GM12872 (cell line): ENCODE measurements at regions not wholly inside any gene's neighbourhood (a gene's known extent, or its start where the extent isn't known, plus 50 kb on each side); places are given as distances from the start of the nearest gene placed in this dataset.

Source experiments
- TF ChIP-seq, protein P1 (sequence below): IDR thresholded peaks from 3 replicates; pipeline ENCODE4 v1.5.1; 2011; ENCODE audit warnings: low read depth, mild to moderate bottlenecking, low read length, moderate library complexity; ENCODE audit not compliant: insufficient read depth

DNA sequence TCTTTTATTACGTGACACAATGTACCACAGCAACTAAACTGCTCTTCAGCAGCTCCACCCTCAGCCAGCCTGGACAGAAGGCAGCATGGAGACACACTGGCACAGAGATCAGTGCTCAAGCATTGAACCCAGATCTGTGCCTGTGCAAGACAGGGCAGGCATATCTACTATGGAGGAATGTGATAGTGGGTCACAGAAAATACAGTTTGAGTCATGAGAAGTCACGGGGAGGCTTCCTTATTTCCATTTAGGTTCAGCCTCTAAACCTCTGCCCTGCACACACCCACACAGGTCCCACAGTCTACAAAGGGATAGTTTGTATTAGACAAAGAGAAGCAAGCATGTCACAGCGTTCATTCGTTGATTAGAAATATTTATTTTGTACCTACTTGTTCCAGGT is 187.4 kb upstream of the AGR3 start:
- TF ChIP-seq, protein P1, sequence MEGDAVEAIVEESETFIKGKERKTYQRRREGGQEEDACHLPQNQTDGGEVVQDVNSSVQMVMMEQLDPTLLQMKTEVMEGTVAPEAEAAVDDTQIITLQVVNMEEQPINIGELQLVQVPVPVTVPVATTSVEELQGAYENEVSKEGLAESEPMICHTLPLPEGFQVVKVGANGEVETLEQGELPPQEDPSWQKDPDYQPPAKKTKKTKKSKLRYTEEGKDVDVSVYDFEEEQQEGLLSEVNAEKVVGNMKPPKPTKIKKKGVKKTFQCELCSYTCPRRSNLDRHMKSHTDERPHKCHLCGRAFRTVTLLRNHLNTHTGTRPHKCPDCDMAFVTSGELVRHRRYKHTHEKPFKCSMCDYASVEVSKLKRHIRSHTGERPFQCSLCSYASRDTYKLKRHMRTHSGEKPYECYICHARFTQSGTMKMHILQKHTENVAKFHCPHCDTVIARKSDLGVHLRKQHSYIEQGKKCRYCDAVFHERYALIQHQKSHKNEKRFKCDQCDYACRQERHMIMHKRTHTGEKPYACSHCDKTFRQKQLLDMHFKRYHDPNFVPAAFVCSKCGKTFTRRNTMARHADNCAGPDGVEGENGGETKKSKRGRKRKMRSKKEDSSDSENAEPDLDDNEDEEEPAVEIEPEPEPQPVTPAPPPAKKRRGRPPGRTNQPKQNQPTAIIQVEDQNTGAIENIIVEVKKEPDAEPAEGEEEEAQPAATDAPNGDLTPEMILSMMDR, result no peak

DNA sequence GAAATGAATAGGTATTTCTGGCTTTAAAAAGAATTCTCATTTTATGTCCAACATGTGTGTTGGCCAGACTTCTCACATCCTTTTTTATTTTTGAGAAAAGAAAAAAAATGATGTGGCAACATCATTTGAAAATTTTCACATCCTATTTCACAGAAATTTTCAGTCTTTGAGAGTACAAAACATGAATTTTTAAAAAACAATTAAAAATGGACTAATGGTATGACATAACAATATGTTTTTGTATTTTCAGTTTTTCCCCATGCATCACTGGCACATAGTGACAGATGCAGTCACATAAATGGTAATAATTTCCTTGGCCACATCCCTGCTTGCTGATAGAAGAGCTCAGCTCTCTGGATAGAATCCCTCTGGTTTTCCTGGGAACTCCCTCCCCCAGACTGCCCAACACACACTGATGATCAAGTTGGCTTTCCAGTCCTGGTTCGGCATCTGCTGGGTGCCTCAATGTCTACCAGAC is 188.5 kb upstream of the AGR3 start:
- TF ChIP-seq, protein P1, result no peak

DNA sequence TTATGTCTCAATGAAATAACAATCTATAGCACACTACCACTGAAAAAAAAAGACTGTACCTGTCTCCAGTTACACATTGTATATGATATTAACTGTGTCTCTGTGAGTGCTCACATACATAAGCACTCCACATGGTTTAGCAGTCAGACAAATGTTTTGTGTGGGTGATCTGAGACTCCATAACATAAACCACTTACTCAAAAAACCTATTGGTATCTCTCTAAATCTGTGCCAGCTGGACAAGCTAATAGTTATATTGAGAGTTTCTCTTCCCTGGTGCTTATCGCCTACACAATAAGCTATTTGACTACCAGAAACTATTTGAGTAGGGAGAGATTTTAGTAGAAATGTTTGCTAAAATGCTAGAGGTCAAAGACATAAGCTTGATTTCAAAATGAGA is 190.1 kb upstream of the AGR3 start:
- TF ChIP-seq, protein P1, result no peak

DNA sequence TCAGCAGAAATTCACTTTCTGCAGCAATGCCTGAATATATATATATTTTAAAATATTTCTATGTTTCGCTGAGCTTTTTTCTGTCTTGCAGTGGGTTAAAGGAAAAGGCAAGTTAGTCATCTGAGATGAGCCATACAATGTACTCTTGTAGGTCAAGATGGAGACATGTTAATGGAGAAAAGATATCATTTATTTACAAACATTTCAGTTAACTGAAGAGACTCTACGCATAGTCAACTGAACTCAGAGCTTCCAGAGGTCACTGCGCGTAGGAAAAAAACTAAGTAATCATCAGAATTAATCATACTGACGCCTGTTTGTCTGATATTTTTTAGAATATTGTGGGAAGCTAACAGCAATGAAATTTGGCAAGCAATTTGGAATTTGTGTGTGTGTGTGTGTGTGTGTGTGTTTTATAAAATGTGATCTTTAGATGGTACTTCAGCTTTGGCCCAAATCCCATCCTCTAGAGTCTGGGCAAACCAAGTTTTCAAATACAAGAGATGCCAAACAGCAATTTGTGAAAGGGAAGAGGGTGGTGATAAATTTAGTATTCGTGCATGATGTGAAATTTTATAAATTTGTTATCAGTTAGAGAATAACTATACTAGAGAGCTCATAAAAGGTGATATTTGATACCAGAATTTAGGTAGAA is 193.9 kb upstream of the AGR3 start:
- TF ChIP-seq, protein P1, result no peak

DNA sequence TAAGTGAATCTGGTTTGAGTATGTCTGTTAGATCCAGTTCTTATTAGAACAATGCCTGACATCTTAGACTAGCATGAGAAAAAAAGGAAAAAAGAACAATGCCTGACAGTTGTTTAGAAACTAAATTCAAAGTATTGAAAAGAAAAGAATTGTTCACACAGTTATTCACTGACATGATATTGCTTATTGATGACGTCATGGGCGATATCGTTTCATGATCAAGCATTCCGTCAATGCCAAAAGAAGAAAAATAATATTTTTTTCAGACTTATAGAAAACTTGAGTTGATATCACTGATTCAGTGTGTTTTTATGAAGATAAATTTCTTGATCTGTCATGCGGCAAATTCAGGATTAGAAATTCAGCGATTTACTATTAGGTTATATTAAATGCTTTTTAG is 196.5 kb upstream of the AGR3 start:
- TF ChIP-seq, protein P1, result no peak

DNA sequence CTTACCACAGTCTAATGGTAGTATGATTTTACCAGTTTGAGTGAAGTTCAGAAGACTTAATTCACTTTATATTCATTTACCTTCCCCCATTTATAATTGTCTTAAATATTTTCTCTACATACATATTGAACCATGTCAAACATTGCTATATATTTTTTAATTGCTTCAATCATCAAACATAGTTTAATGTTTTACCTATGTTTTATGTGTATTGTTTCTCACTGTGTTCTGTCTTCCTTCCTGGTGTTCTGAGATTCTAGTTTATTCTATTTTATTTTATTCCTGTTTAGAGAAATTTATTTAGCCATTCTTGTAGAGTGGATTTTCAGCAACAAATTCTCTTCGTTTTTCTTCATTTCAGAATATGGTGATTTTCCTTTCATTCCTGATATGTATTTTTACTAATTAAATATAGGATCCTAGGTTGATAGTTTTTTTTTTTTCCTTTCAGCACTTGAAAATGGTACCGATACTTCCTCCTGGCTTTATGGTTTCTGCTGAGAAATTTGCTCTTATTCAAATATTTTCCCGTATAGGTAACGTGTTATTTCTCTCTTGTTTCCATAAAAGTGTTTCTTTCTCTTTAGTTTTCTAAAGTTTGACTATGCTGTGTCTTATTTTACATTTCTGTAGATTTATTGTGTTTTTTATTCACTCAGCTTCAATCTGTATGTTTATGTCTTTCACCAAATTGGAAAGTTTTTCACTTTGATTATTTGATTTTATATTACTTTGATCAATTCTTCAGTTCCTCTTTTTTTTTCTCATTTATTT is 201.8 kb upstream of the AGR3 start:
- TF ChIP-seq, protein P1, result no peak

DNA sequence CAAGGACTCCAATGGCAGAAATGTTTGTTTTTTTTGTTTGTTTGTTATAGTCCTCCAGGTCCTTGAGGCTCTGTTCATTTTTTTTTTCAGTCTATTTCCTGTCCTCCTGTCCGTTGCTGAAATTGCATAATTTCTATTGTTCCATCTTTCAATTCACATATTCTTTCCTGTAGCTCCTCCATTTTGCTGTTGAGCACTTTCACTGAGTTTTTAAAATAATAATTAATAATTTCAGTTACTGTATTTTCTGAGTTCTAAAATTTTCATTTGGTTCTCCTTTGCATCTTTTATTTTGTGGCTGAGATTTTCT is 202.3 kb upstream of the AGR3 start:
- TF ChIP-seq, protein P1, result no peak
